ENCODE measurements at regions not wholly inside any gene's neighbourhood (a gene's known extent, or its start where the extent isn't known, plus 50 kb on each side); places are given as distances from the start of the nearest gene placed in this dataset.

DNA sequence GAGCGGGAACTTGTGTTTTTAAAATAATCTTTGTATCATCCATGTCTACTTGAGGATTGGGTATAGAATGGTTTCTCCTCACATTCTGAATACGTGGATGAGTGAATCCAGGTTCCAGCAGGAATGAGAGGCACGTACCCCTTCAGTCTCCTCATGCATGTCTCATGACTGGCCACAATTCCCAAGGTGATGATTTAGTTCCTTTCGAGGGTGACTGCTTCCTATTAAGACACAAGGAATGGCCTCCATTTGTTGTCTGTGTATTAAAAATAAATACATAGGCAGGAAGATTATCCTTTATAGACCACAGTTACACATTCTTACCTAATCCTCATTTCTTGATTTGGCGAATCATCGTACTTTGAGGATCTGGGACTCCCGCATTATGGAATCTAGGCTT, 217.0 kb upstream of the LRIG1 start:
- Histone ChIP-seq H3K4me1 (ENCODE audit: control insufficient read depth, insufficient read depth, low read length, poor library complexity, severe bottlenecking) (peaks cover 14% of the 10 kb centered on the region), H3K4me3 (ENCODE audit: extremely low read depth, insufficient read depth, low read length, poor library complexity, severe bottlenecking) (no peak overlapping the region), H3K36me3 (ENCODE audit: control insufficient read depth, insufficient read depth, low read length) (no peaks in the 10 kb centered on the region), H3K27ac (ENCODE audit: low read depth, low read length, severe bottlenecking) (no peak overlapping the region), H3K9me3 (ENCODE audit: control insufficient read depth, low read length) (no peaks in the 10 kb centered on the region)
- WGBS, 2 experiments (ENCODE audit: insufficient coverage in 2 of 2), result 82 to 92% methylated on average over 5 to 6 of the region's 7 CpGs

- Histone ChIP-seq H3K4me3 (ENCODE audit: extremely low read depth, insufficient read depth, low read length, poor library complexity, severe bottlenecking) (no peak overlapping the region), H3K4me1 (ENCODE audit: control insufficient read depth, insufficient read depth, low read length, poor library complexity, severe bottlenecking) (peaks cover 19% of the 10 kb centered on the region), H3K27ac (ENCODE audit: low read depth, low read length, severe bottlenecking) (no peak overlapping the region), H3K9me3 (ENCODE audit: control insufficient read depth, low read length) (no peaks in the 10 kb centered on the region), H3K36me3 (ENCODE audit: control insufficient read depth, insufficient read depth, low read length) (no peaks in the 10 kb centered on the region)
- WGBS, 2 experiments (ENCODE audit: insufficient coverage in 2 of 2), result 93 to 95% methylated on average over 5 to 6 of the region's 6 CpGs
Observed at GRCh38 chr3:66719796-66720356, 219.1 kb upstream of the LRIG1 start.

GRCh38 chr3:66720508-66720907, 219.7 kb upstream of the LRIG1 start:
- Histone ChIP-seq H3K9me3 (ENCODE audit: control insufficient read depth, low read length) (no peaks in the 10 kb centered on the region), H3K27ac (ENCODE audit: low read depth, low read length, severe bottlenecking) (no peak overlapping the region), H3K4me1 (ENCODE audit: control insufficient read depth, insufficient read depth, low read length, poor library complexity, severe bottlenecking) (peaks cover 19% of the 10 kb centered on the region), H3K36me3 (ENCODE audit: control insufficient read depth, insufficient read depth, low read length) (no peaks in the 10 kb centered on the region), H3K4me3 (ENCODE audit: extremely low read depth, insufficient read depth, low read length, poor library complexity, severe bottlenecking) (no peak overlapping the region)
- 90 to 100% methylated on average over 1 to 2 of the region's 4 CpGs for WGBS, 2 experiments (ENCODE audit: insufficient coverage in 2 of 2)

DNA sequence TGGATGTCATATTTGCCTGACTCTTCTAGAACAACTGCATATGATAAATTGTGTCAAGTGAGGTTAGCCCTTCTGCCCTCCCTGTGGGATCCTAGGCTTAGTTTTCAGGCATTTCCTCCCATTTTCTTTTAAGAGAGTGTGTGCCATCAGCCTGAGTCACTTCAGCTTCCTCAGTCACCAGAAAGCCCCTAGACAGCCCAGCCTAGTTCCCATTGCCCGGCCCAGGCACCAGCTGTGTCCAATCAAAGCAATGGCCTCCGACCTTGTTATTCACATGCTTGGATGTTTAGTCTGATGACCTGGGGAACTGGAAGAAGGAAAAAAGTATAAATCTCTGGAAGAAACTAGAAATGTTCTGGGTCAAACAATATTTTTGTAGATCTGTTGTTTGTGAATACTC, 221.9 kb upstream of the LRIG1 start:
- WGBS, 2 experiments (ENCODE audit: insufficient coverage in 2 of 2), result no CpG with 5 or more reads among the region's 2 CpGs
- Histone ChIP-seq H3K27ac (ENCODE audit: low read depth, low read length, severe bottlenecking) (peak overlapping the region; percentile 23), H3K4me3 (ENCODE audit: extremely low read depth, insufficient read depth, low read length, poor library complexity, severe bottlenecking) (no peak overlapping the region), H3K9me3 (ENCODE audit: control insufficient read depth, low read length) (no peaks in the 10 kb centered on the region), H3K4me1 (ENCODE audit: control insufficient read depth, insufficient read depth, low read length, poor library complexity, severe bottlenecking) (peaks cover 19% of the 10 kb centered on the region), H3K36me3 (ENCODE audit: control insufficient read depth, insufficient read depth, low read length) (no peaks in the 10 kb centered on the region)

GRCh38 chr3:66723231-66723630, 222.4 kb upstream of the LRIG1 start:
- H3K4me3 ChIP-seq (ENCODE audit: extremely low read depth, insufficient read depth, low read length, poor library complexity, severe bottlenecking), result no peak overlapping the region
- peaks cover 19% of the 10 kb centered on the region for H3K4me1 ChIP-seq (ENCODE audit: control insufficient read depth, insufficient read depth, low read length, poor library complexity, severe bottlenecking)
- peak overlapping the region; percentile 26 for H3K27ac ChIP-seq (ENCODE audit: low read depth, low read length, severe bottlenecking)
- no peaks in the 10 kb centered on the region for H3K9me3 ChIP-seq (ENCODE audit: control insufficient read depth, low read length)
- no peaks in the 10 kb centered on the region for H3K36me3 ChIP-seq (ENCODE audit: control insufficient read depth, insufficient read depth, low read length)

GRCh38 chr3:66729687-66730393, 229.0 kb upstream of the LRIG1 start:
- no peaks in the 10 kb centered on the region for H3K9me3 ChIP-seq (ENCODE audit: control insufficient read depth, low read length)
- H3K36me3 ChIP-seq (ENCODE audit: control insufficient read depth, insufficient read depth, low read length), result no peaks in the 10 kb centered on the region
- H3K4me1 ChIP-seq (ENCODE audit: control insufficient read depth, insufficient read depth, low read length, poor library complexity, severe bottlenecking), result no peaks in the 10 kb centered on the region
- WGBS, 2 experiments (ENCODE audit: insufficient coverage in 2 of 2), result 84 to 90% methylated on average over 2 of the region's 2 CpGs
- no peak overlapping the region for H3K4me3 ChIP-seq (ENCODE audit: extremely low read depth, insufficient read depth, low read length, poor library complexity, severe bottlenecking)
- no peak overlapping the region for H3K27ac ChIP-seq (ENCODE audit: low read depth, low read length, severe bottlenecking)

DNA sequence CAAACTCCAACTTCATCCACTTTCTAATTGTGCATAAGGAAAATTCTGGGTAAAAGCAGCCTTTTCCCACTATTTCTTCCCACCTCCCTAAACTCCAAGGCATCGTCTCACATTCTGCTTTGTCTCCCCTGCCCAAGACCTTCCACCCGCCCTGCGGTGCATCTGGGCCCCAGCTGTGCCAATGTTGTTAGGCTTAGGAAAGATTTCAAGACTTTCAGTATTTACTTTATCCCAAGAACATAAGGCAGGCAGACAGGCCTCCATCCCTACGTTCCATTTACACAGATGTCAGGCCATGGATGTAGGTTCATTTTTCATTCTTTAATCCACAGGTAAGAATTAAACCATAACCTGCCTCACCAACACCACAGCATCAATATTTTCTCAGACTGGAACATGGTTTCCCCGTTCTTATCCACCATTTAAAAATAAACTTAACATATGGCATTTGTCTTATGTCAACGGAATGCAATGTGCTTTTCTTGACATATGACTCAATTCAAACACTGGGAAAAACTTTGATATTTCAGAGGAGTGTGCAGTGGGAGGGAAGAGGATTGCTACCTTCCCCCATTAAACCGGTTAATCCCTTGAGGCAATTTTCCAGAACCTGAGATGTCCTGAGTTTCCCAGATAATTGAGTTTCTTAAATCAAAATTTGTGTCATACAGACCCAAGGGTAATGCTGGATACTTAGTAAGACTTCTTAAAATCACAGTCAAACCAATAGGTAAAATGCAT, 238.0 kb upstream of the LRIG1 start:
- 77% methylated on average over 3 of the region's 7 CpGs; no CpG with 5 or more reads in 1 of the 2 experiments for WGBS, 2 experiments (ENCODE audit: insufficient coverage in 2 of 2)

GRCh38 chr3:66740260-66740659, 239.4 kb upstream of the LRIG1 start:
- WGBS, 2 experiments (ENCODE audit: insufficient coverage in 2 of 2), result 83 to 92% methylated on average over 2 of the region's 4 CpGs
- no peaks in the 10 kb centered on the region for H3K36me3 ChIP-seq (ENCODE audit: control insufficient read depth, insufficient read depth, low read length)
- no peaks in the 10 kb centered on the region for H3K4me1 ChIP-seq (ENCODE audit: control insufficient read depth, insufficient read depth, low read length, poor library complexity, severe bottlenecking)
- no peak overlapping the region for H3K27ac ChIP-seq (ENCODE audit: low read depth, low read length, severe bottlenecking)
- H3K4me3 ChIP-seq (ENCODE audit: extremely low read depth, insufficient read depth, low read length, poor library complexity, severe bottlenecking), result no peak overlapping the region
- no peaks in the 10 kb centered on the region for H3K9me3 ChIP-seq (ENCODE audit: control insufficient read depth, low read length)

More for the DNA sequence above, 238.0 kb upstream of the LRIG1 start:
- Histone ChIP-seq H3K27ac (ENCODE audit: low read depth, low read length, severe bottlenecking) (no peak overlapping the region), H3K4me1 (ENCODE audit: control insufficient read depth, insufficient read depth, low read length, poor library complexity, severe bottlenecking) (no peaks in the 10 kb centered on the region), H3K9me3 (ENCODE audit: control insufficient read depth, low read length) (no peaks in the 10 kb centered on the region), H3K4me3 (ENCODE audit: extremely low read depth, insufficient read depth, low read length, poor library complexity, severe bottlenecking) (no peak overlapping the region), H3K36me3 (ENCODE audit: control insufficient read depth, insufficient read depth, low read length) (no peaks in the 10 kb centered on the region)

DNA sequence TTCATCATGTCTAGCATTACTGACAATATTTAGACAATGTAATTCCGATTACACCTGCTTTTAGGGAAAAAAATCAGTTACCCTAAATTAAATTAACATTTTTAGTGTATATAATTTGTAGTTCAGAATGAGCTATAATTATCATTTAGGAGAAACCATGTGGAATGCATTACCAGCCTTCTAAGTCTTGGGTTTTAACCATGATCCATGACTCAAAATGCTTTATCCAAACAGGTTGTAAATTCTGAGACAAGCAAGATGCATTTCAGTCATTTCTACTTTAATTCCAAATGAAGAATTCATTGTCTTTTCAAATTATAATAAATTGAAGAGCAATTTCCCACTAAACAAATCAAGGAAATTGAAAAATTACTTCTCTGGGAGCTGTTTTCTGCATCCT, 243.7 kb upstream of the LRIG1 start:
- no peaks in the 10 kb centered on the region for H3K4me1 ChIP-seq (ENCODE audit: control insufficient read depth, insufficient read depth, low read length, poor library complexity, severe bottlenecking)
- H3K36me3 ChIP-seq (ENCODE audit: control insufficient read depth, insufficient read depth, low read length), result no peaks in the 10 kb centered on the region
- H3K27ac ChIP-seq (ENCODE audit: low read depth, low read length, severe bottlenecking), result no peak overlapping the region
- H3K4me3 ChIP-seq (ENCODE audit: extremely low read depth, insufficient read depth, low read length, poor library complexity, severe bottlenecking), result no peak overlapping the region
- no CpG with 5 or more reads among the region's 1 CpG for WGBS, 2 experiments (ENCODE audit: insufficient coverage in 2 of 2)
- H3K9me3 ChIP-seq (ENCODE audit: control insufficient read depth, low read length), result no peaks in the 10 kb centered on the region

- H3K9me3 ChIP-seq (ENCODE audit: control insufficient read depth, low read length), result no peaks in the 10 kb centered on the region
- H3K4me1 ChIP-seq (ENCODE audit: control insufficient read depth, insufficient read depth, low read length, poor library complexity, severe bottlenecking), result no peaks in the 10 kb centered on the region
- no peaks in the 10 kb centered on the region for H3K36me3 ChIP-seq (ENCODE audit: control insufficient read depth, insufficient read depth, low read length)
- H3K27ac ChIP-seq (ENCODE audit: low read depth, low read length, severe bottlenecking), result no peak overlapping the region
- WGBS, 2 experiments (ENCODE audit: insufficient coverage in 2 of 2), result 87 to 97% methylated on average over 2 of the region's 2 CpGs
- no peak overlapping the region for H3K4me3 ChIP-seq (ENCODE audit: extremely low read depth, insufficient read depth, low read length, poor library complexity, severe bottlenecking)
Observed at GRCh38 chr3:66744986-66745385, 244.2 kb upstream of the LRIG1 start.

DNA sequence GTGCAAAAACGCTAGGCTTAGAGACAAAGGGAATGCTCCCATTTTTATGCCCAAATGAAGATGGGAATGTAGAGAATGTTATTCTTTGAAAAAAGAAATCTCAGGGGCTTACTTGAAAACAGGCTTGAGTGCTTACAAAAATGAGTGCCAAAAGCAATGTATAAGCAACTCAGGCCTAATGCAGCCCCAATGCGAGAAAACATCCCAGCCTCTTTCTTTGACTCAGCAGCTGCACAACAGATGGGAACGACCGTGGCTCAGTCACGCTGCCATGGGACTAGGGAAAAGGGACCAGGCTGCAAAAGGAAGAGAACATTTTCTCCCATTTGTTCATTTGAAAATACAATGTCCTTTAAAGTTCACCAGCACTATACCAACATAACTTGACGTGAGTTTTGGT, 246.4 kb upstream of the LRIG1 start:
- Histone ChIP-seq H3K4me3 (ENCODE audit: extremely low read depth, insufficient read depth, low read length, poor library complexity, severe bottlenecking) (no peak overlapping the region), H3K9me3 (ENCODE audit: control insufficient read depth, low read length) (no peaks in the 10 kb centered on the region), H3K27ac (ENCODE audit: low read depth, low read length, severe bottlenecking) (no peak overlapping the region), H3K4me1 (ENCODE audit: control insufficient read depth, insufficient read depth, low read length, poor library complexity, severe bottlenecking) (peaks cover 3% of the 10 kb centered on the region), H3K36me3 (ENCODE audit: control insufficient read depth, insufficient read depth, low read length) (no peaks in the 10 kb centered on the region)
- WGBS, 2 experiments (ENCODE audit: insufficient coverage in 2 of 2), result 76 to 92% methylated on average over 4 of the region's 6 CpGs

Measured in mesodermal cell (in vitro differentiated cells).